ENCODE measurements at regions not wholly inside any gene's neighbourhood (a gene's known extent, or its start where the extent isn't known, plus 50 kb on each side); places are given as distances from the start of the nearest gene placed in this dataset.

GRCh38 chr1:68963353-68963752, 466.5 kb upstream of the DEPDC1 start:
- TF ChIP-seq CTCF (IDR thresholded peaks at IDR 0.05) (no peak), EP300 (IDR thresholded peaks at IDR 0.05) (no peak), POLR2A (IDR thresholded peaks at IDR 0.05) (no peak)
- WGBS, 2 donors: 51 to 56% methylated on average over 3 of the region's 3 CpGs
- no peaks in the 10 kb centered on the region for H3K9me3 ChIP-seq
- no peaks in the 10 kb centered on the region for H3K27me3 ChIP-seq
- no peak overlapping the region for H3K4me3 ChIP-seq
- no peaks in the 10 kb centered on the region for H3K4me1 ChIP-seq
- DNase-seq (ENCODE audit: low spot score in 2 of 2): no peak
- H3K36me3 ChIP-seq: no peaks in the 10 kb centered on the region
- H3K27ac ChIP-seq: no peak overlapping the region

GRCh38 chr1:68969441-68969840, 472.6 kb upstream of the DEPDC1 start:
- Histone ChIP-seq H3K36me3 (no peaks in the 10 kb centered on the region), H3K9me3 (no peaks in the 10 kb centered on the region), H3K4me3 (no peak overlapping the region), H3K27ac (no peak overlapping the region), H3K27me3 (no peaks in the 10 kb centered on the region), H3K4me1 (no peaks in the 10 kb centered on the region)
- WGBS, 2 donors: 36 to 41% methylated on average over 4 of the region's 4 CpGs
- TF ChIP-seq CTCF (IDR thresholded peaks at IDR 0.05): no peak
- TF ChIP-seq EP300 (IDR thresholded peaks at IDR 0.05): no peak
- TF ChIP-seq POLR2A (IDR thresholded peaks at IDR 0.05): no peak
- DNase-seq (ENCODE audit: low spot score in 2 of 2): no peak

- Histone ChIP-seq H3K27me3 (no peaks in the 10 kb centered on the region), H3K9me3 (no peaks in the 10 kb centered on the region), H3K36me3 (no peaks in the 10 kb centered on the region), H3K27ac (no peak overlapping the region), H3K4me3 (no peak overlapping the region), H3K4me1 (peaks cover 0 to 2% (median 0%) of the 10 kb centered on the region in 4 donors)
- 65 to 68% methylated on average over 2 of the region's 2 CpGs for WGBS, 2 donors
- no peak for TF ChIP-seq CTCF (IDR thresholded peaks at IDR 0.05)
- no peak for TF ChIP-seq EP300 (IDR thresholded peaks at IDR 0.05)
- no peak for TF ChIP-seq POLR2A (IDR thresholded peaks at IDR 0.05)
- no peak for DNase-seq (ENCODE audit: low spot score in 2 of 2)
Observed at GRCh38 chr1:68970571-68970970, 473.7 kb upstream of the DEPDC1 start.

- H3K9me3 ChIP-seq: no peaks in the 10 kb centered on the region
- H3K27ac ChIP-seq: no peak overlapping the region
- peaks cover 0 to 14% (median 0%) of the 10 kb centered on the region in 4 donors for H3K4me1 ChIP-seq
- TF ChIP-seq EP300 (IDR thresholded peaks at IDR 0.05): no peak
- no peak for TF ChIP-seq POLR2A (IDR thresholded peaks at IDR 0.05)
- no peak for TF ChIP-seq CTCF (IDR thresholded peaks at IDR 0.05)
- 88 to 90% methylated on average over 6 of the region's 6 CpGs for WGBS, 2 donors
- no peaks in the 10 kb centered on the region for H3K36me3 ChIP-seq
- H3K27me3 ChIP-seq: no peaks in the 10 kb centered on the region
- DNase-seq (ENCODE audit: low spot score in 2 of 2): no peak
- no peak overlapping the region for H3K4me3 ChIP-seq
Observed at GRCh38 chr1:68973459-68974244, 476.8 kb upstream of the DEPDC1 start.

- Histone ChIP-seq H3K36me3 (no peaks in the 10 kb centered on the region), H3K4me1 (peaks cover 0 to 14% (median 0%) of the 10 kb centered on the region in 4 donors), H3K9me3 (peaks cover 0 to 2% (median 0%) of the 10 kb centered on the region in 4 donors), H3K4me3 (no peak overlapping the region), H3K27me3 (no peaks in the 10 kb centered on the region), H3K27ac (no peak overlapping the region)
- no peak for TF ChIP-seq EP300 (IDR thresholded peaks at IDR 0.05)
- no peak for TF ChIP-seq POLR2A (IDR thresholded peaks at IDR 0.05)
- TF ChIP-seq CTCF (IDR thresholded peaks at IDR 0.05): no peak
- DNase-seq (ENCODE audit: low spot score in 2 of 2): no peak
- WGBS, 2 donors: 89 to 92% methylated on average over 5 of the region's 5 CpGs
Observed at GRCh38 chr1:68974447-68974846, 477.6 kb upstream of the DEPDC1 start.
